SK-N-MC (cell line): ENCODE measurements at regions not wholly inside any gene's neighbourhood (a gene's known extent, or its start where the extent isn't known, plus 50 kb on each side); places are given as distances from the start of the nearest gene placed in this dataset.

Source experiments
- EZH2 ChIP-seq: fragments of 200-600 bp; sonication (generic); IDR thresholded peaks from one replicate; pipeline ENCODE4 v1.6.1; 2017; ENCODE audit warnings: antibody characterized with exemption
- POLR2AphosphoS5 ChIP-seq: IDR thresholded peaks from 2 replicates; pipeline ENCODE4 v1.6.1; 2012; ENCODE audit warnings: mild to moderate bottlenecking, low read depth, low read length, borderline replicate concordance

GRCh38 chr18:65632236-65632635 lies 118.6 kb upstream of the CDH7 start:
- TF ChIP-seq EZH2 = no peak
- no peak for TF ChIP-seq POLR2AphosphoS5
